ENCODE measurements at regions not wholly inside any gene's neighbourhood (a gene's known extent, or its start where the extent isn't known, plus 50 kb on each side); places are given as distances from the start of the nearest gene placed in this dataset.

DNA sequence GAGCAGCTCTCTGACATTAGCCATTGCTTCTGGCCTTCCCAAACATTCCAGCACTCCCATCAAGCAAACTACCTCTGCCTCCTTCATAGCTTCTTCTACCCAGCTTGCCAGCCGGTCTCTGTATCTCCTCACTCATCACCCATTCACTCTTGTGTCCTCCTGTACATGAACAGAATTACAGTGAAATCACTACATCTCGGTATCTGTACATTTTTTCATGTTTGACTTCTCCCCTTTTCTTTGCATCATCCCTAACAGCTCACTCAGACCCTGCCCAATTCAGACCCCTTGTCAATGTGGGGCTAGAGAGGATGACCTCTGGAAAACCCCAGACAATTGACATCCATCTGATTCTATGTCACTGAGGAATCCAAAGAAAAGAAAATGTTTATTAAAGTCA is 335.8 kb downstream of the TNS1 start:
- intact Hi-C loops (cut with DNase I, micrococcal nuclease): no loop called here
- DNase-seq (no peak), ATAC-seq (no peak)

DNA sequence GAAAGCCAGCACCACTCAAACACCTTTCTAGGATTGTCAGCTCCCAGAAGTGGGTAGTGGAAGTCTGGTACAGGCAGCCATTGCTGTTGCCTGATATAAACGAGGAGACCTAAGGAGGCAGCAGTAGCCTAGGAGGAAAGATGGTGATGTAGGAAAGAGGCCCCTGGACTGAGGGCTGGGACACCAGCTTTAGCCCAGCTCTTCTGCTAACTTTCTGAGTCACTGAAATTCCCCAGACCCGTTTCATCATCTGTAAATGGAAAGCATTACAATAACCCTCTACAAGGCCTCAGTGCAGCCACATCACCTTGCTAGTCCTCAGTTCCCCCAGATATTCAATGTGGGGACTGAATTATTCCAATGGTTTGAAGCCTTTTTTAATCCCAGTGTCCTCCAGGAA is 336.5 kb downstream of the TNS1 start:
- intact Hi-C loops (cut with DNase I, micrococcal nuclease): no loop called here
- ATAC-seq: no peak
- DNase-seq: no peak

DNA sequence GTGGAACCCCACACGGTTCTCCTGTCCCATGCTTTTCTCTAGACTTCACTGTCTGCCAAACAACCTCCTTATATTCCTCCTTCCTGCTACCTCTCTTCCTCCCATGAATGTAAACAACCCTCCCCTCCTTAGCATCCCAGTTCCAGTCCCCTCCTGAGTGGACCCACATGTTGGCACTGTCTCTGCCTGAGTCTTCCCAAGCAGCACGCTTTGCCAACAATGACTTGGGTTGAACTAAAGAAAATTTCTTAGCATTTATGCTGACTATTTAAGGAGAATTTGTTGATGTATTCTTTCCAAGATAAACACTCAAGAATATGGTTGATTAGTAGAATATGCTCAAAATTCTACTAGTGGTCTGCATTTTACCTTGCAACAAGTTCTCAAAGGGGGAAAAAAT is 338.0 kb downstream of the TNS1 start:
- no peak for DNase-seq
- intact Hi-C loops (cut with DNase I, micrococcal nuclease): no loop called here
- ATAC-seq: no peak

DNA sequence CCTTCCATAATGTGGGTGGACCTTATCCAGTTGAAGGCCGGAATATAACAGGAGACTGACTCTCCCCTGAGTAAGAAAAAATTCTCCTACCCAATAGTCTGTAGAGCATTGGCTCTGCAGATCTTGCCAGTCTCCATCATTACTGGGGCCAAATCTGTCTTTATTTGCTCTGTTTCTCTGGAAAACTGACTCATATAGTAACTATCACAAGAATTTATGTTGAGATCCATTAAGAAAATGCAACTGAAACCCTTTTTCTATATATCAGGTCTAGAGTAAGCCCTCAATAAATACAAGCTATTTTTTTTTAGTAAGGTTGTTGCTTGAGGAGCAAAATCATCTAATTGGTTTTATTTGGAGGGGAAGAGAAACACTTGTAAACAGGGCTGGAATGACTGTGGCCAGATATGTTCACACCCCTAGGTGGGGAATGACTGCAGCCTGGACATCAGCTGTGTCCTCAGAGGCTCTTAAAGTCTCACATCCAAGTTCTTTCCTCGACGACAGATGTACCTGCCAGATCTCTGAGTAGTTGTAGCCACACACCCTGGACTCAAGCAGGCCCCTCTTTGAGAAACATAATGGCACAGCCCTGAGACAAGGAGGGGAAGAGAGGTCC is 339.7 kb downstream of the TNS1 start:
- no peak for ATAC-seq
- DNase-seq: no peak
- intact Hi-C loops (cut with DNase I, micrococcal nuclease): no loop called here

DNA sequence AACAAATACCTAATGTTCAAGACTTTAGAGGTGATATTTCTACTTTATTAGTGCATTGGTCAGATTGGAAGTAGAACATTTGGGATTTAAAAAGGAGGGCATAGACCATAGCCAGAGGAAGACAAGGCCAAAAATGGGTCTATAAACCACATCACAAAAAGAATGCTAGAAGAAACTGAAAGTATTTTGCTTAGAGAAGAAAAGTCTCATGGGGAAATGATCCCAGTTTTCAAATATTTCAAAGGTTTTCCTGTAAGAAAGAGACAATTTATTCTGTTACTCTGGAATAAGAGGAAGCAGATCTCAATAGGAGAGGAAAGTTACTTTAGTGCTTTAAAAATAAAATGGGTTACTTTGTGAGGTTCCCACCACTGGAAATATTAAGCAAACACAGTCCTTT is 341.4 kb downstream of the TNS1 start:
- ATAC-seq (no peak), DNase-seq (no peak)
- intact Hi-C loops (cut with DNase I, micrococcal nuclease): no loop called here

DNA sequence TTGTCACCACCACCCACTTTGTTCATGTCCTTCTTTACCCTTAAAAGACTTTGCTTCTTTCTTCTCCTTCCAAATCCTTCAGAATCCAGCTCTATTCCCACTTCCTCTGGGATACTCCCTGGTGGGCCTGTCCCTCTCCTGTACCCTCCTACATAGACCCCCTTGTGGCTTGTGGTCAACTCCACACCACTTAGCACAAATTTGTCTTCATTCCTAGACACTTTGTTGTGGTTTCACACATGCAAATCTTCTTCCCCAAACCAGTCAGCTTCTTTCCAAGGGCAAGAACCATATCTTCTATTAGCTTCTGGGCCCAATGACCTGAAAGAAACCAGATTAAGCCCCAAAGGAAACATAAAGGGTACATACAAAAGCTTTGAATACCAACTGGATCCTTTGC is 342.4 kb downstream of the TNS1 start:
- DNase-seq (no peak), ATAC-seq (no peak)
- intact Hi-C loops (cut with DNase I, micrococcal nuclease): no loop called here

DNA sequence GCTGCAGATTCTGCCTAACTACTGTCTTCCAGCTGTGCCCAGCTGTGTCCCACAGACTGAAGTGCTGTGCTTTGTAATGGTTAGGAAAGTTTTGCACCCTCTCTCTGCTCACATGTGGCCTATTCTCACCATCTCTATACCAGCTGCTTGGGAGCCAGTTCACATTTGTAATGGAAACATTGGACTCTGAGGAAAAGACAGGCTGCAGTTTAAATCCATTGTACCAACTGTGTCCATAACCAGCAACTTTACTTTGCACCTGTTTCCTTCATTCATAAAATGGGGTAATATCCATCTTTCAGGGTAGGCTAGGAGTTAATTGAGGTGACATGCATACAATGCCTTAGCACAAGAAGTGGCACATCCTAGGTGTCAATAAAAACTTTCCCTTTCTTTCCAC is 344.0 kb downstream of the TNS1 start:
- DNase-seq (no peak), ATAC-seq (no peak)
- intact Hi-C loops (cut with DNase I, micrococcal nuclease): no loop called here

DNA sequence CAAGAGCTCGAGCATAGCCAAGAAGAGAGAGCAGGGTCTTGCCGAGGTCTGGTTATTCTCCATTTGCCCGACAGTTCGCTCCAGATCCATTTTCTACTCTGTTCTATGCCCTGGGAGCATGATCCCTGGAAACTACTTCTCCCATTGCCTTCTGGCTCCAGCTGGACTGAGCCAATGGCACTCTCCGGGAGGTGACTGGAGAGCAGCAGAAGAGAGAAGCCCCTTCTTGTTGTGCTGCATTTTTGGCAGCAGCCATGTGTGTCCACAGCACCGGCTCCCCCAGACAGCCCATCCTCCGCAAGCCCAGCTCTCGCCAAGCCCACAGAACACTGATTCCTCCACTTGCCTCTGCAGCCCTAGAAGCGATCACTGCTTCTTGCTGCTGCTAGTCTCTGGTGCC is 345.5 kb downstream of the TNS1 start:
- no peak for ATAC-seq
- intact Hi-C loops (cut with DNase I, micrococcal nuclease): no loop called here
- no peak for DNase-seq

DNA sequence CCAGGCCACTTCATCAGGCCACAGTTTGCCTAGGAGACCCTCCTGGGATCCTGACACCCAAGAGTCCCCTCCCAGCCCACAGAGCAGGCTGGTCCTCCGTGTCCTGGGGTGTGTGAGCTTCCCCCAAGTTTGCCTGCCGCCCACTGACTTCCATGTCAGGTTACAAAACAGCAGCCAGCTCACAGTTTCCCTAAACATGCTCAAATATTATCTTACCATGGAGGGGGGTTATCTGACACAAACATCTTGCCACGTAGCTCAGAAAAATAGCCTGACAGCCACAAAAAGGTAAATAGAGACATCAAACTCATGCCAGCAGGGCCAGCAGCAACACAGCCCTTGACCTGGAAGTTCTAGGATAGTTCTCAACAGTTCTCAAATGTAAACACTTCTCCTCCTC is 346.5 kb downstream of the TNS1 start:
- no peak for DNase-seq
- ATAC-seq: no peak
- intact Hi-C loops (cut with DNase I, micrococcal nuclease): no loop called here

DNA sequence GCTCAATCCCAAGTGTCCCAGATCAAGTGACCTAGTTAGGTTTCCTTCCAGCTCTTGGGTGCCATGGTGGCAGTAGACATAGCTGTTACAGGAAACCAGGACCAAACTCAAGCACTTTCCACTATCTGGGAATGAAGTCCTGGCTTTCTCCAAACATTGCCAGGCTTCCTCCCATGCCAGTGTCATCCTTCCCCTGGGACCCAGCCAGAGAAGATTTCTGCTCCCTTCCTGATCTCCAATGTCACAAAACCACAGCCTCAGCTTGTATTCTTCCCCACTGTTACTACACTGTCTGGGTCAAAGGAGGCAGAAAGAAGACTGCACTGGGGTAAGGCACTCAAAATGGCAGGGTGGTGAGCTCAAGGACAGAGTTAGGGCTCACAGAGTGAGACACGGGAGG is 347.1 kb downstream of the TNS1 start:
- no peak for ATAC-seq
- no peak for DNase-seq
- intact Hi-C loops (cut with DNase I, micrococcal nuclease): no loop called here

DNA sequence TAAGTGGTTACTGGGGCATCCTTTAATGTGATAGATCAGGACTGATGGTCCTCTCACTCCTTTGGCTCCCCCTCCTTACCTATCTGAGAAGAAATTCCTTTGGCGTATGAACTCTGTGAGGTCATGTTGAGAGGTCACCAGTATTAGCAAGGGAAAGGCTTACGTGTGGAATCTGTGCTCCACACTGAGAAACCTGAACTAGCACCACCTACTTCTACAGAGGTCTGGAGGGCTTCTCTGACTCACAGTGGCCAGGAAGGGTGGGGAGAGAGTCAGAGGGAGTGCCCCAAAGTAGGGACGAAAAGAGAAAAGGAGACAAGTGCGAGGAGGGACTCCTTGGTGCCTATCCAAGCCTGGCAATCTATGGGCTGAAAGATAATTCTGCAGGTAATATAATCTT is 348.6 kb downstream of the TNS1 start:
- DNase-seq (no peak), ATAC-seq (no peak)
- intact Hi-C loops (cut with DNase I, micrococcal nuclease): no loop called here

DNA sequence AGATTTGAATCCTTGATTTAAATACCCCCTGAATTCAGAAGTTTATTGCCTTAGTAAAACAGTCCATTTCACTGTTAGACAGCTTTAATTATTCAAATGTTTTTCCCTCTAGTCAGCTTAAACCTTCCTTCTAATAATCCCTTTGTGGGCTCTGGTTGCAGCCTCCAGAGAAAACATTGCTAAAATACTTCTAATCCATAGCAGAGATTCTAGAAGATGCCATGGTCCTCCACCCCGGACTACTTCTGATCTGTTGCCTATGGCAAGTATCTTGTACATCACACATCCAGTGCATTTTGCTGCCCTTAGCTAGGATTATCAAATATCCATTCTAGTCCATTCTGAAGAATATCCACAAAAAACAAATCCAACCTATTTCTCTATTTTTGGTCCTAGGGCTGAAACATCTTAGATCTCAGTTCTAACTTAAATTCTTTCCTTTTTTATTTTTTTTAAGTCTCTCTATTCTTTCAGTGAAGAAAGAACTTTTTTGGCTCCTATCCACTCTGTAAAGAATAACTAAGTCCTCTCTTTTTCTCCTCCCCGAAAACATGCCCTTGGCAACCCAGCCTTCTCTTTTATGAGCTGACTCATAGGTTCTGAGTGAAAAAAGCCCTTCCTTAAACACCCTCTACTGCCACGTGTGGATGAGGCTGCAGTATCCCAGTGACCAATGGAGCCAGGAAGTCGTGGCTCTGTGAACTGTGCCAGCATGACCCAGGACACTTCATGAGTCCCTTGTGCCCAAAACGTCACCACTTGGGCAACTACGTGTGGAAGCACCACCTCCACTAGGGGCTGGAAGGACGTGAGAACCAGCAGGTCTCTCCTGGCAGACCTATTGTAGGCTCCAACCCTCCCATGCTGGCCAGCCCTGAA is 349.8 kb downstream of the TNS1 start:
- intact Hi-C loops (cut with DNase I, micrococcal nuclease): no loop called here
- ATAC-seq: peak; percentile 29
- peak; percentile 35 to 50 for DNase-seq

DNA sequence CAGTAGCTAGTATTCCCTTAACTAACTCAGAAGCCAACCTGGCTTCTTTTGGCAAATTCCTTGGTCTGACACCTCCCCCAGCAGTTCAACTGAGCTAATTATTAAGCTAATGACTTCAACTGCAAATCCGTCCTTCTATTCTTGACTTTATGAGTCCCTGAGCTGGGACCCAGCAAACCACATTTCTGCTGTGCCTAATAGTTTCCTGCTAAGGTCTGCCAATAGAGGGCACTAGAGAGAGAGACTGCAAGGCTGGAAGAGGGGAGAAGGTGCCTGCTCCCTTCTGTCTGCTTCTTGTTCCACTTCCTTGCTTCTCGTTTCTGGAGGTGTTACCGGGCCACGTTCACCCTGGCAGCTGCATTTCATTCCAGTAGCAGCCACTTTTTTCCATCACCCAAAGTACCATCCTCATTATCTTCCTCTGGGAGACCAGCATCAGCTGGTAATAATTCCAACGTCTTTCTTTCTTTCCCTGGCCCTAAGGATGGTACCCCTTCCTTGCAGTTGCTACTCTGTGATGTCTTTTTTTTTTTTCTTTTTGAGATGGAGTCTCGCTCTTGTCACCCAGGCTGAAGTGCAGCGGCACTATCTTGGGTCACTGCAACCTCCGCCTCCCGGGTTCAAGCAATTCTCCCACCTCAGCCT is 352.0 kb downstream of the TNS1 start:
- intact Hi-C loops (cut with DNase I, micrococcal nuclease): no loop called here
- DNase-seq: no peak
- ATAC-seq: no peak

DNA sequence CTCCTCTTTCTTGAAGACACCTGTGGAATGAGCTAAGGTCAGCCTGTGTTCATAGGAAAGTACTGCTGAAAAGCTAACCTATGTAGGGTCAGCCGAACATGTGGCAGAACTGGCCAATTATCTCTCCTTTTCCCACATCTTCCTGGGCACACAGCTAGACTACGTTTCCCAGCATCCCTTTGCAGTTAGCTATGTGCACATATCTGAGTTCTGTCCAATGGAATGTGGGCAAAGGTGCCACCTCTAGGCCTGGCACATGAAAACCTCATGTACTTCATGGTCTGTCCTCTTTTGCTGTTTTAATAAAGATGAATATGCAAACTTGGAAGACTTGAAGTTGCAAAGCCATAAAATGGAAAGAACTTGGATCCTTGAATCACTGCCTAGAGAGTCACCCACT is 352.6 kb downstream of the TNS1 start:
- DNase-seq: no peak
- no peak for ATAC-seq
- intact Hi-C loops (cut with DNase I, micrococcal nuclease): no loop called here

DNA sequence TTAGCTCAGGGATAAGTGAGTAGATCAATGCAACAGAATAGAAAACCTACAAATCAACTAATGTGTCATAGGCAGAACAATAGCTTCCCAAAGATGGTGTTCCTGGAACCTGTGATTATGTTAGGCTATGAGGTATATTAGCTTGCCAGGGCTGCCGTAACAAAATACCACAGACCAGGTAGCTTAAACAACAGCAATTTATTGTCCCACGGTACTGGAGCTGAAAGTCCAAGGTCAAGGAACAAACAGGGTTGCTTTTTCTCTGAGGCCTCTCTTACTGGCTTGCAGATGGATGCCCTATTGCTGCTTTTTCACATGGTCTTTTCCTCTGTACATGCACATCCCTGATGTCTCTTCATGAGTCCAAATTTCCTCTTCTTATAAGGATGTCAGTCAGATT is 354.9 kb downstream of the TNS1 start:
- DNase-seq (no peak), ATAC-seq (no peak)
- intact Hi-C loops (cut with DNase I, micrococcal nuclease): no loop called here

DNA sequence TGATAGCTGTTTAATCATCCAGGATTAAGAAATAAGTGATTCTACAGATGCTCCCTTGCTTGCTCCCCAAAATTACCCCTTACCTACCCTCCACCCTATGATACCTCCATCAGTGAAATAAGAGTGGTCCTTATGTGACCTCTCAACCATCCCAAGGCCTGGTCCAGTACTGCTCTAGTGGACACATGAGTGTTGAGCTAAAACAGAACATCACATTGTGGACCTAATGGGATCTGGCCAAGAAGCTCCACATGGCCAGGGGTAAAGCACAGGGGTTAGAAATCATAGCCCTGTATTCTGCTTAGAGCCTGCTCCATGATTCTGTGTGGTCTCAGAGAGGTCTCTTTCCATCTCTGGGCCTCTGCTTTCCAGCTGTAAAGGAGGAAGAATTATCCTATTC is 355.6 kb downstream of the TNS1 start:
- DNase-seq: no peak
- no peak for ATAC-seq
- intact Hi-C loops (cut with DNase I, micrococcal nuclease): no loop called here

DNA sequence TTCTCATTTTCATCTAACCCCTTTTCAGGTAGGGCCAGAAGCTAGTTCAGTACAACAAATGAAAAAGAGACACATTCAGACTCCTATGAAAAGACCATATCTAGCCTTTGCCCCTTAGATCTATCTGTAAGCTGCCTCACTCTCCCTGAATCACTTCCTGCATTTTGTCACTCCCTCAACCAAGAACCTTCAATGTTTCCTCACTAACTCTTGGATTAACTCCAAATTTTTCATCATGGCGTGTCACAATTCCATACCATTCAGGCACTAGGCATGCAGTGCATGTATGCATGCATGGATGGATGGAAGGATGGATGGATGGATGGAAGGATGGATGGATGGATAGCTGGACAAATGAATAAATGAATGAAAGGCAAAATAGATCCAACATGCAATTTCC is 356.9 kb downstream of the TNS1 start:
- intact Hi-C loops (cut with DNase I, micrococcal nuclease): no loop called here
- ATAC-seq: no peak
- no peak for DNase-seq

DNA sequence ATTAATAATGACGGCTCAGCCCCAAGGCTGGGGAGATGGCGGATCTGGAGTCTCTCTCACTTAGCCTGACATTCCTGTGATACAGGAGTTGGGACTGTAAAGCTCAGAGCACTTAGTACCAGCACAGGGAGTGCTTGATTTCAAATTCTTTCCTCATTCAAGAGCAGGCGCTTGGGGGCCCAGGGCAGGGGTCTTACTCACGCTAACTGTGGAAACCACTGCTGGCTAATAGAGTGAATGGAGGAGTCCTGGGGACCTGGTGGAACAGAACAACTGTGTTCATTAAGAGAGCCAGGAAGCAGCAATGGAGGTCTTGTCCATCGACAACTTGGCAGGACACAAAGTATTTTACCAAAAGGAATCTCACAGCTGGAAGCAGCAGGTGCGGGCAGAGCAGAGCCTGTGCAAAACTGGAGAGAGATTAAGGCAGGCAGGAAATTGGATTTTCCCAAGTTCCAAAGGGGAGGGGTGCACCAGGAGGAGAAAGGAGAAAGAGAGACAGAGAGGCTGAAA is 358.9 kb downstream of the TNS1 start:
- intact Hi-C loops (cut with DNase I, micrococcal nuclease): no loop called here
- ATAC-seq: no peak
- no peak for DNase-seq

DNA sequence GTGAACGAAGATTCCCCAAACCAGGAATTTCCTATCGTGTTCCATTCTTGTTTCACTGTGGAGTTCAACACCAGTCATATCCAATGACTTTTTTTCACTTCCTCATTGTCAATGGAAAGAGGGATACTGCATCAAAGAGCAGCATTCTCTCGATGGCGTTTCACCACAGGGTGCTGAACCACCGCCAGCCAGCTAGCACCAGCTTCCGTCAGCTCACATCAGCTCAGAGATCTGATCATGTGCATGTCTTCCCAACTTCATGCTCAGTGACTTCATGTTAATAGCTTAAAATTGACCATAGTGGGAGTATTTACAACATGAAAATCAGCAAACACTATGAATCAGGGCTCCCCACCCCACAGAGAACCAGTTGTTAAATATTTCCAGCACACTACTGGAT is 359.9 kb downstream of the TNS1 start:
- ATAC-seq (no peak), DNase-seq (no peak)
- intact Hi-C loops (cut with DNase I, micrococcal nuclease): no loop called here

DNA sequence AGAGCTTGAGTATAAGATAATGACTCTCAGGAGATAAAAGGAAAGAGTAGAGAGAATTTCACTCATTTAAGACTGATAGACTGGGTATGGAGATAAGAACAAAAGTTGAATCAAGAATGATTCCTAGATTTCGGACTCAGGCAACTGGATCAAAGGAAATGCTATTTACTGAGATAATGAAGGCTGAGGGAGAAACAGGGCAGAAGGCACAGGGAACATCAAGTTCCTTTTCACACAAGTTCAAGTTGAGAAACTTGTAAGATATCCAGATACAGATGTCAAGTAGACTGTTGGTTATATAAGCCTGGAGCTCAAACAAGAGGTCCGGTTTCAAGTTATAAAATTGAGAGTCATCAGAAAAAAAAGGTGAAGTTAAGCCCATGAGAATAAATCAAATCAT is 360.8 kb downstream of the TNS1 start:
- intact Hi-C loops (cut with DNase I, micrococcal nuclease): no loop called here
- DNase-seq (no peak), ATAC-seq (no peak)

All from left colon (tissue), 2 donors.